Astrocyte of the cerebellum (primary cell): ENCODE measurements at regions not wholly inside any gene's neighbourhood (a gene's known extent, or its start where the extent isn't known, plus 50 kb on each side); places are given as distances from the start of the nearest gene placed in this dataset.

Source experiments
- DNase-seq: peaks from one replicate; pipeline ENCODE4 v3.0.0-alpha.2; 2011; ENCODE audit warnings: low read depth
- H3K4me3 ChIP-seq: 2 replicates; pipeline ENCODE4 v1.5.1; 2011; ENCODE audit warnings: mild to moderate bottlenecking, low read depth, low read length, moderate library complexity
- in situ Hi-C: cut with HindIII; loops from 2 replicates; pipeline ENCODE4 v1.10.0; 2017; ENCODE audit warnings: low sequenced_read_pairs
- TF ChIP-seq, protein P1 (sequence below): IDR thresholded peaks from 2 replicates; pipeline ENCODE4 v1.5.1; 2012; ENCODE audit warnings: low read length, low read depth, moderate library complexity, mild to moderate bottlenecking; ENCODE audit errors: missing control alignments

DNA sequence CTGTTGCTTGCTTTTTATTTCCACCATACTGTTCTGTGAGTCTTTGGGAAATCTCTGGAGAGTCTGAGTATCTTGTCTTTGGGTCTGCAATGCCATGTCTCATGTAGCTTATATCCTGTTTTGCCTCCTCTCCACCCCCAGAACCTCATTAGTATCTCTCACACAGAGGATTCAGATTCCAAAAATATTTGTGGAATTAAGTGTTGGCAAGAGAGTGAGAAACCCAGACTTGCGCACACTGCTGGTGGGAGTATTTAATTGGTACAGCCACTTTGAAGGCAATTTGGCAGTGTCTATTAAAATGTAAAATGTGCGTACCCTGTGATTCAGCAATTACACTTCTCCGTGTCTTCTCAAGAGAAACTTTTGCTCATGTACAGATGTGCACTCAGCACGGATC is 68.6 kb downstream of the ZNF621 start:
- TF ChIP-seq, protein P1, sequence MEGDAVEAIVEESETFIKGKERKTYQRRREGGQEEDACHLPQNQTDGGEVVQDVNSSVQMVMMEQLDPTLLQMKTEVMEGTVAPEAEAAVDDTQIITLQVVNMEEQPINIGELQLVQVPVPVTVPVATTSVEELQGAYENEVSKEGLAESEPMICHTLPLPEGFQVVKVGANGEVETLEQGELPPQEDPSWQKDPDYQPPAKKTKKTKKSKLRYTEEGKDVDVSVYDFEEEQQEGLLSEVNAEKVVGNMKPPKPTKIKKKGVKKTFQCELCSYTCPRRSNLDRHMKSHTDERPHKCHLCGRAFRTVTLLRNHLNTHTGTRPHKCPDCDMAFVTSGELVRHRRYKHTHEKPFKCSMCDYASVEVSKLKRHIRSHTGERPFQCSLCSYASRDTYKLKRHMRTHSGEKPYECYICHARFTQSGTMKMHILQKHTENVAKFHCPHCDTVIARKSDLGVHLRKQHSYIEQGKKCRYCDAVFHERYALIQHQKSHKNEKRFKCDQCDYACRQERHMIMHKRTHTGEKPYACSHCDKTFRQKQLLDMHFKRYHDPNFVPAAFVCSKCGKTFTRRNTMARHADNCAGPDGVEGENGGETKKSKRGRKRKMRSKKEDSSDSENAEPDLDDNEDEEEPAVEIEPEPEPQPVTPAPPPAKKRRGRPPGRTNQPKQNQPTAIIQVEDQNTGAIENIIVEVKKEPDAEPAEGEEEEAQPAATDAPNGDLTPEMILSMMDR = no peak
- peak; percentile 50 for DNase-seq
- in situ Hi-C loops = loop anchor here (25.0 kb wide), 3 partner anchors 269 to 1119 kb away; no protein-coding TSS in a partner anchor
- no peak overlapping the region for H3K4me3 ChIP-seq

GRCh38 chr3:40597441-40597840 is 72.7 kb downstream of the ZNF621 start:
- H3K4me3 ChIP-seq = no peak overlapping the region
- TF ChIP-seq, protein P1 = no peak
- peak; percentile 32 for DNase-seq
- in situ Hi-C loops = loop anchor here (25.0 kb wide), 3 partner anchors 265 to 1115 kb away; no protein-coding TSS in a partner anchor

DNA sequence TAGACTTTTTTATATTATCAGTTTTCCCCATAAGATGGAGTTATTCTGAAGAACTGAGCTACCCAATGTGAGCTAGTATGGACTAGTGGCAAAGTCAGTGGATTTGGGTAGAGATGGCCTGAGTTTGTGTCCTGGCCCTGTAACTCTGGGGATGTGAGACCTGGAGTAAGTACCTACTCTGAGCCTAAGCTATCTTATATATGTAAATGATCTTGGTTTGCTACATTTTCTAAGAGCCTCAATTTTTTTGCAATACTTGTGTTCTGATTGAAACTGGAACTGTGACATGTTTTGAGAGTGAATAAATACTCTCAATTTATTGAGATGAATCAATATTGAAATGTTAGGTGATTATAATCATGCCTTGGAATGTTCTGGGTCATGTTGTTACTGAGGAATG is 73.6 kb downstream of the ZNF621 start:
- H3K4me3 ChIP-seq = no peak overlapping the region
- TF ChIP-seq, protein P1 = no peak
- DNase-seq = no peak
- in situ Hi-C loops = loop anchor here (25.0 kb wide), 3 partner anchors 264 to 1114 kb away; no protein-coding TSS in a partner anchor

DNA sequence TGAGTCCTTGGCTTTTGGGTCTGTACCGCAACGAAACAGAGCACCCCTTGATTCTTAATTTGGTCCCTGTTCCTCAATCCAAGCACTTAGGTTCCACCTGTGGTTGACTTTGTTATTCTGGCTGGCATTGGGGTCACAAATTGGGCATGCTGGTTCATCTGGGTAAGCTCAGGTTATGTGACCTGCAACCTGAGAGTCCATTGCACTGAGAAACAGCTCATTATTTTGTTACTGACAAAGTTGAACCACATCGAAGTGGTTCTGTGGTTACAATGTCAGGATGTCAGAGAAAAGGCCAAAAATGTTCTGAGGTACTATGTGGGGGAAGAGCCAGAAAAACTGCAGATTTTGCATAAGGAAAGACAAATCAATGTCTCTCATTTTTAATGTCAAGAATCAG is 74.2 kb downstream of the ZNF621 start:
- TF ChIP-seq, protein P1 = no peak
- in situ Hi-C loops = loop anchor here (25.0 kb wide), 3 partner anchors 263 to 1113 kb away; no protein-coding TSS in a partner anchor
- no peak for DNase-seq
- no peak overlapping the region for H3K4me3 ChIP-seq

GRCh38 chr3:40602778-40603385 is 78.1 kb downstream of the ZNF621 start:
- H3K4me3 ChIP-seq = no peak overlapping the region
- no peak for DNase-seq
- in situ Hi-C loops = no loop called here
- TF ChIP-seq, protein P1 = no peak

DNA sequence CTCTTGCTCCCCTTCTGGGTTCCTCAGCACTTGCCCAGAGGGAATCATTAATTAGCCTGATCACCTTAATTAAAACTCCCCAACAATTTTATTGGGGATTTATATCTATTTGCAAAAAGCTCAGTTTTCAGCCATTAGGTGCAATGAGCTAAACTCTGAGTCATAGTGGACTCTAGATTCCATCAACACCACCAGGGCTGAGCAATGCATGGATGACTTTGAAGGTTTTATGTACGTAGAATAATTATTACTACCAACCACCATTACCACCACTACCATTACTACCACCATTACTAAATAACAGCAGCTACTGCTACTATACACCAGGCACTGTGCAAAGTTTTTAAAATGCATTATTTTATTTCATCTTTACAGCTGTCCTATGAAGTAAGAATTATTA is 81.2 kb downstream of the ZNF621 start:
- TF ChIP-seq, protein P1 = no peak
- in situ Hi-C loops = no loop called here
- no peak overlapping the region for H3K4me3 ChIP-seq
- no peak for DNase-seq
